ENCODE measurements at regions not wholly inside any gene's neighbourhood (a gene's known extent, or its start where the extent isn't known, plus 50 kb on each side); places are given as distances from the start of the nearest gene placed in this dataset.

GRCh38 chr3:103002425-103003176 lies 567.8 kb downstream of the ZPLD1 start:
- H3K4me3 Mint-ChIP-seq, result no peak overlapping the region
- H3K27me3 Mint-ChIP-seq, result no peaks in the 10 kb centered on the region
- no peaks in the 10 kb centered on the region for H3K4me1 Mint-ChIP-seq
- TF ChIP-seq CTCF (IDR thresholded peaks at IDR 0.05), result no peak
- intact Hi-C loops (cut with micrococcal nuclease), result no loop called here
- H3K9me3 Mint-ChIP-seq, result no peaks in the 10 kb centered on the region
- H3K36me3 Mint-ChIP-seq (ENCODE audit: low read depth), result no peaks in the 10 kb centered on the region
- no peak for DNase-seq
- no peak for ATAC-seq (ENCODE audit: low read depth)
- no peak overlapping the region for H3K27ac Mint-ChIP-seq
- ChIA-PET CTCF (no interaction called here), POLR2A (no interaction called here)

DNA sequence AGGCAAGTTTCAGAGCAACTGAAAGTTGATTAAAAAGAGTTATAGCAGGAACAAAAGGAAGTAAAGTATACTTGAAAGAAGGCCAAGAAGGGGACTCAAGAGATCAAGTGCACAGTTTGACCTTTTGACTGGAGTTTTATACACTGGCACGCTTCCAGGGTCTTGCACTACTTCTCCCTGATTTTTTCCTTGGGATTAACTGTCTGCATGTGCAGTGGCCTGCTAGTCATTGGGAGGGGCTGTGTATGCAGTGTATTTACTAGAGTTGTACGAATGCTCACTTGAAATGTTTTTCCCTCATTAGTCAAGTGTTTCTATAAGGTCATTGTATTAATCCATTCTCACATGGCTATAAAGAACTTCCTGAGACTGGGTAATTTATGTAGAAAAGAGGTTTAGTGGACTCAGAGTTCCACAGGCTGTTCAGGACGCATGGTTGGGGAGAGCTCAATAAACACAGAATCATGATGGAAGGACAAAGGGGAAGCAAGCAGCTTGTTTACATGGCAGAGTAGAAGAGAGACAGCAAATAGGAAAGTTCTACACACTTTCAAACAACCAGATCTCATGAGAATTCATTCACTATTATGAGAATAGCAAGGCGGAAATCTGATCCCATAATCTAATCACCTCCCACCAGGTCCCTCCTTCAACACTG lies 571.8 kb downstream of the ZPLD1 start:
- ChIA-PET CTCF (no interaction called here), POLR2A (no interaction called here)
- no peaks in the 10 kb centered on the region for H3K4me1 Mint-ChIP-seq
- H3K27me3 Mint-ChIP-seq, result no peaks in the 10 kb centered on the region
- no peak for DNase-seq
- ATAC-seq (ENCODE audit: low read depth), result no peak
- no peak for TF ChIP-seq CTCF (IDR thresholded peaks at IDR 0.05)
- intact Hi-C loops (cut with micrococcal nuclease), result no loop called here
- no peak overlapping the region for H3K27ac Mint-ChIP-seq
- no peak overlapping the region for H3K4me3 Mint-ChIP-seq
- H3K9me3 Mint-ChIP-seq, result no peaks in the 10 kb centered on the region
- H3K36me3 Mint-ChIP-seq (ENCODE audit: low read depth), result no peaks in the 10 kb centered on the region

- ATAC-seq (ENCODE audit: low read depth), result no peak
- DNase-seq, result no peak
- H3K4me3 Mint-ChIP-seq, result no peak overlapping the region
- H3K4me1 Mint-ChIP-seq, result no peaks in the 10 kb centered on the region
- no peak overlapping the region for H3K27ac Mint-ChIP-seq
- ChIA-PET POLR2A (no interaction called here), CTCF (no interaction called here)
- H3K9me3 Mint-ChIP-seq, result peaks cover 3% of the 10 kb centered on the region
- no peaks in the 10 kb centered on the region for H3K27me3 Mint-ChIP-seq
- TF ChIP-seq CTCF (IDR thresholded peaks at IDR 0.05), result no peak
- intact Hi-C loops (cut with micrococcal nuclease), result no loop called here
- no peaks in the 10 kb centered on the region for H3K36me3 Mint-ChIP-seq (ENCODE audit: low read depth)
Observed at GRCh38 chr3:103009609-103010008, 574.8 kb downstream of the ZPLD1 start.

DNA sequence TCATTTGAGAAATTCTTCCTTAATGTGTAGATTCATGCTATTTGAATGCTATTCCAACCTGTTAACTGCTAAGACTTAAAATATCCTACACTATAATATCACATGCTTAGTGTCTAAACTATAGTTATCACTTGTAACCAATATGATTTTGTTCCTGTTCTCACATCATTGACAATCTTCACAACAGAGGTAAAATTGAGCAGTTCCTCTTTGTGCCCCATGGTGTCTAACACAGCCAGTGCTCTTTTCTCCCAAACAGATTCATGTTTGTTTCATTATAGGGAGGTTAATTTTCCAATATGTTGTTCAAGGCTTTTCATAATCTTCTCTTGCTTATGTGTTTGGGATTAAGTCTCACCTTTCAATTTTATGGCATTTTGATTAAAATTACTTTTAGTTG lies 591.1 kb downstream of the ZPLD1 start:
- POLR2A ChIA-PET, result no interaction called here
- H3K36me3 Mint-ChIP-seq (ENCODE audit: low read depth), result no peaks in the 10 kb centered on the region
- CTCF ChIA-PET, result no interaction called here
- H3K9me3 Mint-ChIP-seq, result peaks cover 2% of the 10 kb centered on the region
- H3K27ac Mint-ChIP-seq, result no peak overlapping the region
- no peak for DNase-seq
- no peak overlapping the region for H3K4me3 Mint-ChIP-seq
- no peak for TF ChIP-seq CTCF (IDR thresholded peaks at IDR 0.05)
- intact Hi-C loops (cut with micrococcal nuclease), result no loop called here
- ATAC-seq (ENCODE audit: low read depth), result no peak
- no peaks in the 10 kb centered on the region for H3K4me1 Mint-ChIP-seq
- H3K27me3 Mint-ChIP-seq, result no peaks in the 10 kb centered on the region

GRCh38 chr3:103033841-103034240 lies 599.0 kb downstream of the ZPLD1 start:
- ChIA-PET POLR2A (no interaction called here), CTCF (no interaction called here)
- H3K27ac Mint-ChIP-seq, result no peak overlapping the region
- ATAC-seq (ENCODE audit: low read depth) (no peak), DNase-seq (no peak)
- intact Hi-C loops (cut with micrococcal nuclease), result no loop called here
- H3K4me3 Mint-ChIP-seq, result no peak overlapping the region
- TF ChIP-seq CTCF (IDR thresholded peaks at IDR 0.05), result no peak
- no peaks in the 10 kb centered on the region for H3K9me3 Mint-ChIP-seq
- no peaks in the 10 kb centered on the region for H3K36me3 Mint-ChIP-seq (ENCODE audit: low read depth)
- H3K4me1 Mint-ChIP-seq, result no peaks in the 10 kb centered on the region
- H3K27me3 Mint-ChIP-seq, result no peaks in the 10 kb centered on the region
